ENCODE measurements at regions not wholly inside any gene's neighbourhood (a gene's known extent, or its start where the extent isn't known, plus 50 kb on each side); places are given as distances from the start of the nearest gene placed in this dataset.

DNA sequence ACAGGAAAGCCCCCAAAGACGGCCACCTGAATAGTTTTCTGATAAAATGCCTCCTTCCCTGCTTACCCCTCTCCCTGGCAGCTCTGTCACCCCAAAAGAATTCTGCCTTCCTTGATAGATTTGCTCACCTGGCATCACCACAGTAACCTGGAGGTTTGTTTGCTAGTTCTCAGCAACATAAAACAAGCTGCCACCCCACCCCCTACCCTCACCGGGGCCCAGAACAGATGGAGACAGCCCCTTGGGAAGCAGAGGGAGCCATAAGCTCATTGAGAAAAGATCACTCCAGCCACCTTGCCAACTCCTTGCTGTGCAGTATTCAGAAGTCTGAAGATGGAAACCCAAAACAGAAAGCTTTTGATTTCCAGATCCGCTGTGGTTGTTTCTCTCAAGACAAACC, 108.6 kb downstream of the DHX15 start:
- no peak for FAIRE-seq
- CTCF ChIA-PET (ENCODE audit: partially characterized antibody) = interaction anchor here (0.6 to 4.7 kb wide), 44 partner anchors 9 to 618 kb away, joined by 3 to 71 read pairs (median 4); no protein-coding TSS in a partner anchor
- no peak for TF ChIP-seq USF2 (IDR thresholded peaks at IDR 0.05; ENCODE audit: low read length)
- TF ChIP-seq SRF (IDR thresholded peaks at IDR 0.05; ENCODE audit: low read depth, low read length) = no peak
- TF ChIP-seq JUN (IDR thresholded peaks at IDR 0.05; ENCODE audit: low read depth, low read length) = no peak
- TF ChIP-seq MAFK (IDR thresholded peaks at IDR 0.05; ENCODE audit: low read depth, low read length) = no peak
- no peak for TF ChIP-seq PHF8 (conservative IDR thresholded peaks at IDR 0.05; ENCODE audit: low read depth, low read length)
- TF ChIP-seq POLR2A (IDR thresholded peaks at IDR 0.05; ENCODE audit: control extremely low read depth in 1 of 2, low read depth in 2 of 2, low read length in 2 of 2) = no peak
- TF ChIP-seq, protein P1, sequence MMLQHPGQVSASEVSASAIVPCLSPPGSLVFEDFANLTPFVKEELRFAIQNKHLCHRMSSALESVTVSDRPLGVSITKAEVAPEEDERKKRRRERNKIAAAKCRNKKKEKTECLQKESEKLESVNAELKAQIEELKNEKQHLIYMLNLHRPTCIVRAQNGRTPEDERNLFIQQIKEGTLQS (IDR thresholded peaks at IDR 0.05; ENCODE audit: insufficient read depth, low read depth, low read length) = no peak
- TF ChIP-seq SIRT6 (IDR thresholded peaks at IDR 0.05; ENCODE audit: low read length) = no peak
- TF ChIP-seq ATF2 (IDR thresholded peaks at IDR 0.05; ENCODE audit: low read length) = no peak
- TF ChIP-seq EZH2 (IDR thresholded peaks at IDR 0.05; ENCODE audit: low read depth, low read length, severe bottlenecking) = no peak
- no peak for TF ChIP-seq CBX5 (IDR thresholded peaks at IDR 0.05; ENCODE audit: low read depth, low read length)

More for the DNA sequence above, 108.6 kb downstream of the DHX15 start:
- H4K91ac ChIP-seq (replicated peaks; ENCODE audit: insufficient read length, low read length) = no peak overlapping the region
- no peak overlapping the region for H4K8ac ChIP-seq (ENCODE audit: extremely low read depth, insufficient read depth, low read length)
- no peak overlapping the region for H3K18ac ChIP-seq (ENCODE audit: extremely low read depth, low read length)
- no peak overlapping the region for H2AK5ac ChIP-seq (ENCODE audit: low read depth, low read length)
- POLR2A ChIA-PET (ENCODE audit: partially characterized antibody) = interaction anchor here (0.9 to 2.1 kb wide), 3 partner anchors 14 to 436 kb away, joined by 3 to 6 read pairs (median 4); no protein-coding TSS in a partner anchor
- no peaks in the 10 kb centered on the region for H3K9me3 ChIP-seq (ENCODE audit: insufficient read depth in 2 of 2, low read depth in 1 of 2, low read length in 1 of 2)
- H3K27ac ChIP-seq (ENCODE audit: low read depth, low read length) = no peak overlapping the region
- DNase-seq (ENCODE audit: low read depth in 1 of 2, low spot score in 2 of 2) = peak in 1 of 2 experiments; percentile 55
- no peak overlapping the region for H2BK12ac ChIP-seq (ENCODE audit: low read depth, low read length)
- H3K4me3 ChIP-seq (ENCODE audit: extremely low read depth in 1 of 4, insufficient read depth in 2 of 4, low read depth in 3 of 4, low read length in 4 of 4) = peak overlapping the region in 1 of 4 experiments; percentile 7; a peak in 1 of 8 replicates
- no peaks in the 10 kb centered on the region for H3K79me2 ChIP-seq (ENCODE audit: control insufficient read depth in 1 of 2, insufficient read depth in 2 of 2, low read length in 2 of 2)
- peaks cover 0 to 7% (median 0%) of the 10 kb centered on the region in 4 experiments; a peak in 2 of 7 replicates for H3K27me3 ChIP-seq (replicated peaks in 1 of 4; ENCODE audit: control insufficient read depth in 3 of 4, extremely low read depth in 1 of 4, insufficient read depth in 3 of 4, low read length in 3 of 4)
- 78% methylated on average over 3 of the region's 3 CpGs; no CpG with 5 or more reads in 1 of the 2 experiments for WGBS, 2 experiments (ENCODE audit: extremely low coverage in 1 of 2, insufficient coverage in 1 of 2, insufficient read length in 1 of 2, insufficient replicate concordance in 2 of 2, low coverage in 1 of 2, low lambda C conversion rate in 2 of 2, missing lambda C conversion rate in 1 of 2)
- no peak overlapping the region for H2AFZ ChIP-seq (ENCODE audit: low read length)
- 0 out of 2 replicates have a peak overlapping the region, but pooled peaks have one; percentile 61 for H2BK15ac ChIP-seq (ENCODE audit: low read length)
- H2BK5ac ChIP-seq (ENCODE audit: low read depth, low read length) = no peak overlapping the region
- H3K36me3 ChIP-seq (ENCODE audit: control insufficient read depth in 2 of 4, insufficient read depth in 4 of 4, low read length in 3 of 4) = no peaks in the 10 kb centered on the region
- no peak overlapping the region for H3K23ac ChIP-seq (ENCODE audit: insufficient read length)
- no peak overlapping the region for H3K56ac ChIP-seq (replicated peaks; ENCODE audit: insufficient read length, low read depth, low read length)
- no peak overlapping the region for H3K4ac ChIP-seq (replicated peaks; ENCODE audit: insufficient read length, low read depth, low read length)
- no peak overlapping the region for H4K5ac ChIP-seq (ENCODE audit: insufficient read length, low read depth, low read length)
- peaks cover 5 to 18% (median 10%) of the 10 kb centered on the region in 4 experiments for H3K4me1 ChIP-seq (replicated peaks in 1 of 4; ENCODE audit: control insufficient read depth in 3 of 4, insufficient read depth in 4 of 4, low read length in 3 of 4)
- H2BK120ac ChIP-seq (replicated peaks; ENCODE audit: low read depth, low read length) = no peak overlapping the region
- no peak overlapping the region for H2BK20ac ChIP-seq (ENCODE audit: low read length)
- H4K20me1 ChIP-seq (replicated peaks in 1 of 2; ENCODE audit: control insufficient read depth in 1 of 2, insufficient read depth in 2 of 2, low read length in 2 of 2) = no peaks in the 10 kb centered on the region
- no peaks in the 10 kb centered on the region for H3K79me1 ChIP-seq (ENCODE audit: low read depth, low read length)
- H3K14ac ChIP-seq (ENCODE audit: insufficient read length) = no peak overlapping the region
- H3K23me2 ChIP-seq (ENCODE audit: low read depth, low read length) = peaks cover 17% of the 10 kb centered on the region
- H3K9ac ChIP-seq (replicated peaks in 1 of 4; ENCODE audit: extremely low read depth in 1 of 4, low read depth in 3 of 4, low read length in 3 of 4) = no peak overlapping the region; a peak in 1 of 7 replicates
- H3K4me2 ChIP-seq (ENCODE audit: insufficient read depth in 1 of 2, low read depth in 2 of 2, low read length in 2 of 2) = peak overlapping the region in 1 of 2 experiments; percentile 27; a peak in 1 of 4 replicates
